ENCODE measurements at regions not wholly inside any gene's neighbourhood (a gene's known extent, or its start where the extent isn't known, plus 50 kb on each side); places are given as distances from the start of the nearest gene placed in this dataset.
"Not testable (repeated sequence)": the region's sequence is repeated elsewhere in the genome, so short reads cannot be mapped to it uniquely, and the experiment has no call there.

GRCh38 chr12:7591531-7591930 is 74.2 kb downstream of the APOBEC1 start:
- Histone ChIP-seq H3K4me1 (no peaks in the 10 kb centered on the region), H3K4me3 (no peak overlapping the region), H3K36me3 (no peaks in the 10 kb centered on the region), H3K27me3 (peaks cover 16% of the 10 kb centered on the region), H3K9me3 (peaks cover 0 to 5% (median 0%) of the 10 kb centered on the region in 3 donors), H3K27ac (no peak overlapping the region)
- WGBS, 2 donors (ENCODE audit: low coverage in 1 of 2) = 74 to 84% methylated on average over 3 to 4 of the region's 4 CpGs
- ATAC-seq = no peak
- TF ChIP-seq POLR2A (IDR thresholded peaks at IDR 0.05) = no peak
- no peak for TF ChIP-seq EP300 (IDR thresholded peaks at IDR 0.05)
- TF ChIP-seq CTCF (IDR thresholded peaks at IDR 0.05) = no peak
- no peak for TF ChIP-seq POLR2AphosphoS5 (IDR thresholded peaks at IDR 0.05)

- H3K36me3 ChIP-seq, H3K4me3 ChIP-seq, ATAC-seq, H3K4me1 ChIP-seq, H3K9me3 ChIP-seq, H3K27ac ChIP-seq: not testable (repeated sequence)
- whole genome bisulfite sequencing, 2 donors (ENCODE audit: low coverage in 1 of 2) = no CpG with 5 or more reads among the region's 27 CpGs
- peaks cover 16% of the 10 kb centered on the region for H3K27me3 ChIP-seq
Observed at GRCh38 chr12:7590085-7590484, 75.6 kb downstream of the APOBEC1 start.

- TF ChIP-seq CTCF (IDR thresholded peaks at IDR 0.05) = peak; percentile 9 to 50 (median 34)
- H3K4me3 ChIP-seq, H3K27ac ChIP-seq, H3K9me3 ChIP-seq, H3K4me1 ChIP-seq, H3K36me3 ChIP-seq, H3K27me3 ChIP-seq: not testable (repeated sequence)
- ATAC-seq = peak; percentile 43
- WGBS, 2 donors (ENCODE audit: low coverage in 1 of 2) = 50 to 58% methylated on average over 3 to 4 of the region's 4 CpGs
Observed at GRCh38 chr12:7588742-7589329, 76.9 kb downstream of the APOBEC1 start.

- WGBS, 2 donors (ENCODE audit: low coverage in 1 of 2) = 85 to 100% methylated on average over 1 of the region's 1 CpG
- not testable (repeated sequence) for ATAC-seq, H3K4me3 ChIP-seq, H3K4me1 ChIP-seq, H3K27me3 ChIP-seq, H3K36me3 ChIP-seq, H3K27ac ChIP-seq
- peaks cover 0 to 11% (median 0%) of the 10 kb centered on the region in 3 donors for H3K9me3 ChIP-seq
Observed at GRCh38 chr12:7584137-7584536, 80.6 kb upstream of the CD163 start.

- no peak for ATAC-seq
- Histone ChIP-seq H3K4me3 (no peak overlapping the region), H3K4me1 (no peaks in the 10 kb centered on the region), H3K9me3 (peaks cover 0 to 18% (median 0%) of the 10 kb centered on the region in 3 donors), H3K27ac (no peak overlapping the region), H3K36me3 (no peaks in the 10 kb centered on the region), H3K27me3 (peaks cover 5% of the 10 kb centered on the region)
- WGBS, 2 donors (ENCODE audit: low coverage in 1 of 2) = 80% methylated on average over 1 of the region's 6 CpGs; no CpG with 5 or more reads in 1 of the 2 donors
- TF ChIP-seq EP300 (IDR thresholded peaks at IDR 0.05) (no peak), POLR2AphosphoS5 (IDR thresholded peaks at IDR 0.05) (no peak), POLR2A (IDR thresholded peaks at IDR 0.05) (no peak)
Observed at GRCh38 chr12:7583471-7583870, 79.9 kb upstream of the CD163 start.

GRCh38 chr12:7582796-7583195 is 79.2 kb upstream of the CD163 start:
- ATAC-seq = no peak
- Histone ChIP-seq H3K27me3 (peaks cover 5% of the 10 kb centered on the region), H3K9me3 (peaks cover 0 to 18% (median 0%) of the 10 kb centered on the region in 3 donors), H3K27ac (no peak overlapping the region), H3K4me1 (no peaks in the 10 kb centered on the region), H3K4me3 (no peak overlapping the region), H3K36me3 (no peaks in the 10 kb centered on the region)
- WGBS, 2 donors (ENCODE audit: low coverage in 1 of 2) = 81% methylated on average over 2 of the region's 2 CpGs; no CpG with 5 or more reads in 1 of the 2 donors
- no peak for TF ChIP-seq POLR2A (IDR thresholded peaks at IDR 0.05)
- TF ChIP-seq EP300 (IDR thresholded peaks at IDR 0.05) = no peak
- no peak for TF ChIP-seq POLR2AphosphoS5 (IDR thresholded peaks at IDR 0.05)
- no peak for TF ChIP-seq CTCF (IDR thresholded peaks at IDR 0.05)
